SK-N-SH treated with all-trans-retinoic acid at 6 μM for 48 hours (cell line): ENCODE measurements at regions not wholly inside any gene's neighbourhood (a gene's known extent, or its start where the extent isn't known, plus 50 kb on each side); places are given as distances from the start of the nearest gene placed in this dataset.

Source experiments
- TF ChIP-seq, protein P1 (sequence below): fragments of 250-450 bp; sonication (Bioruptor Pico); IDR thresholded peaks from 2 replicates; pipeline ENCODE4 v1.8.0; 2020; ENCODE audit warnings: mild to moderate bottlenecking, moderate library complexity, borderline replicate concordance
- TF ChIP-seq, protein P2 (sequence below): fragments of 250-450 bp; sonication (Bioruptor Pico); IDR thresholded peaks from 2 replicates; pipeline ENCODE4 v1.8.0; 2021; ENCODE audit warnings: low read depth, mild to moderate bottlenecking, moderate library complexity, borderline replicate concordance

DNA sequence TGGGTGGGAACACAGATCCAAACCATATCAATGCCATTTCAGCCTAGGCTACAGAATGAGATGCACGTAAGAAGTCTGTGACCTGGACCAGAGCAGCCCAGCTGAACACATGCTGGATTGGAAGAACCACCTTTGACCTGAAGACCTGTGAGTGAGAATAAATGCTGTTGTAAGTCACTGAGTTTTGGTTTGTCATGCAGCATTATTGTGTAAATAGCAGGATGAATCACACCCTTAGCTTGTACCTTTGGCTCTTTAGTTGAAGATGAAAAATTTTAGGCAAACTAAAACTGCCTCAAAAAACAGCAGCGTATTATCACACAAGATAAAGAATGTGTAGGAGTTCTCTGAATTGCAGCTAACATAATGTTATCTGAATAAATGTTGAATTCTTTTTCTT lies 199.4 kb upstream of the LRIG3 start:
- TF ChIP-seq, protein P1, sequence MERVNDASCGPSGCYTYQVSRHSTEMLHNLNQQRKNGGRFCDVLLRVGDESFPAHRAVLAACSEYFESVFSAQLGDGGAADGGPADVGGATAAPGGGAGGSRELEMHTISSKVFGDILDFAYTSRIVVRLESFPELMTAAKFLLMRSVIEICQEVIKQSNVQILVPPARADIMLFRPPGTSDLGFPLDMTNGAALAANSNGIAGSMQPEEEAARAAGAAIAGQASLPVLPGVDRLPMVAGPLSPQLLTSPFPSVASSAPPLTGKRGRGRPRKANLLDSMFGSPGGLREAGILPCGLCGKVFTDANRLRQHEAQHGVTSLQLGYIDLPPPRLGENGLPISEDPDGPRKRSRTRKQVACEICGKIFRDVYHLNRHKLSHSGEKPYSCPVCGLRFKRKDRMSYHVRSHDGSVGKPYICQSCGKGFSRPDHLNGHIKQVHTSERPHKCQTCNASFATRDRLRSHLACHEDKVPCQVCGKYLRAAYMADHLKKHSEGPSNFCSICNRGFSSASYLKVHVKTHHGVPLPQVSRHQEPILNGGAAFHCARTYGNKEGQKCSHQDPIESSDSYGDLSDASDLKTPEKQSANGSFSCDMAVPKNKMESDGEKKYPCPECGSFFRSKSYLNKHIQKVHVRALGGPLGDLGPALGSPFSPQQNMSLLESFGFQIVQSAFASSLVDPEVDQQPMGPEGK (CRISPR knock-in tag): no peak
- TF ChIP-seq, protein P2, sequence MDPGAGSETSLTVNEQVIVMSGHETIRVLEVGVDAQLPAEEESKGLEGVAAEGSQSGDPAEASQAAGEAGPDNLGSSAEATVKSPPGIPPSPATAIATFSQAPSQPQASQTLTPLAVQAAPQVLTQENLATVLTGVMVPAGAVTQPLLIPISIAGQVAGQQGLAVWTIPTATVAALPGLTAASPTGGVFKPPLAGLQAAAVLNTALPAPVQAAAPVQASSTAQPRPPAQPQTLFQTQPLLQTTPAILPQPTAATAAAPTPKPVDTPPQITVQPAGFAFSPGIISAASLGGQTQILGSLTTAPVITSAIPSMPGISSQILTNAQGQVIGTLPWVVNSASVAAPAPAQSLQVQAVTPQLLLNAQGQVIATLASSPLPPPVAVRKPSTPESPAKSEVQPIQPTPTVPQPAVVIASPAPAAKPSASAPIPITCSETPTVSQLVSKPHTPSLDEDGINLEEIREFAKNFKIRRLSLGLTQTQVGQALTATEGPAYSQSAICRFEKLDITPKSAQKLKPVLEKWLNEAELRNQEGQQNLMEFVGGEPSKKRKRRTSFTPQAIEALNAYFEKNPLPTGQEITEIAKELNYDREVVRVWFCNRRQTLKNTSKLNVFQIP: no peak
